Uterus (tissue), 2 donors: ENCODE measurements at regions not wholly inside any gene's neighbourhood (a gene's known extent, or its start where the extent isn't known, plus 50 kb on each side); places are given as distances from the start of the nearest gene placed in this dataset.

Experiments
- POLR2A ChIP-seq, 2 donors: fragments of 450-650 bp; IDR thresholded peaks; one replicate each; pipeline ENCODE4 v1.6.1; 2016; ENCODE audit warnings: antibody characterized with exemption in 2 of 2, mild to moderate bottlenecking in 1 of 2, moderate library complexity in 1 of 2
- TF ChIP-seq, protein P1 (sequence below), 4 experiments: fragments of 200-600 bp in 2 of 4; fragments of 450-650 bp in 2 of 4; sonication (generic) in 2 of 4; IDR thresholded peaks; one replicate each; pipeline ENCODE4 v1.5.1; 2016 to 2019; ENCODE audit warnings: antibody characterized with exemption in 4 of 4, mild to moderate bottlenecking in 2 of 4, moderate library complexity in 1 of 4

DNA sequence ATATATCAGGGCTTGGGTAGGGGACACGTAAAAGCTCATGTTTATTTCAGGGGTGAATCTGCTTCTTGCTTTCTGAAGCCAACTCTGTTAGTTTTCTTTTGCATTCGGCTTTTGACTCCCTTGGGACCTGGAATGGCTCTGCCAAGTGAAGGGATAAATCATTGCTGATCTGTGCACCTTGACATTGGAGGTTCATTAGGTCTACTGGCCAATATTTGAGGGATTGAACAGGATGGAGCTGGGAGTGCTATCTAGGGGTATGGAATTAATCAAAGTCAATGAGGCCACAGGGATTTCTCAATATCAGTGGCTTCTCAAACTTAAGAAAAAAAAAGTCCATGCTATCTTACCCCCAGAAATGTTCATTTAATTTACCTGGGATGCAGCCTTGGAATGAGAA, 203.5 kb upstream of the RMST start:
- TF ChIP-seq, protein P1, sequence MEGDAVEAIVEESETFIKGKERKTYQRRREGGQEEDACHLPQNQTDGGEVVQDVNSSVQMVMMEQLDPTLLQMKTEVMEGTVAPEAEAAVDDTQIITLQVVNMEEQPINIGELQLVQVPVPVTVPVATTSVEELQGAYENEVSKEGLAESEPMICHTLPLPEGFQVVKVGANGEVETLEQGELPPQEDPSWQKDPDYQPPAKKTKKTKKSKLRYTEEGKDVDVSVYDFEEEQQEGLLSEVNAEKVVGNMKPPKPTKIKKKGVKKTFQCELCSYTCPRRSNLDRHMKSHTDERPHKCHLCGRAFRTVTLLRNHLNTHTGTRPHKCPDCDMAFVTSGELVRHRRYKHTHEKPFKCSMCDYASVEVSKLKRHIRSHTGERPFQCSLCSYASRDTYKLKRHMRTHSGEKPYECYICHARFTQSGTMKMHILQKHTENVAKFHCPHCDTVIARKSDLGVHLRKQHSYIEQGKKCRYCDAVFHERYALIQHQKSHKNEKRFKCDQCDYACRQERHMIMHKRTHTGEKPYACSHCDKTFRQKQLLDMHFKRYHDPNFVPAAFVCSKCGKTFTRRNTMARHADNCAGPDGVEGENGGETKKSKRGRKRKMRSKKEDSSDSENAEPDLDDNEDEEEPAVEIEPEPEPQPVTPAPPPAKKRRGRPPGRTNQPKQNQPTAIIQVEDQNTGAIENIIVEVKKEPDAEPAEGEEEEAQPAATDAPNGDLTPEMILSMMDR (IDR thresholded peaks at IDR 0.05) = no peak
- no peak for TF ChIP-seq POLR2A (IDR thresholded peaks at IDR 0.05)
